ENCODE measurements at regions not wholly inside any gene's neighbourhood (a gene's known extent, or its start where the extent isn't known, plus 50 kb on each side); places are given as distances from the start of the nearest gene placed in this dataset.
"Not testable (repeated sequence)": the region's sequence is repeated elsewhere in the genome, so short reads cannot be mapped to it uniquely, and the experiment has no call there.

DNA sequence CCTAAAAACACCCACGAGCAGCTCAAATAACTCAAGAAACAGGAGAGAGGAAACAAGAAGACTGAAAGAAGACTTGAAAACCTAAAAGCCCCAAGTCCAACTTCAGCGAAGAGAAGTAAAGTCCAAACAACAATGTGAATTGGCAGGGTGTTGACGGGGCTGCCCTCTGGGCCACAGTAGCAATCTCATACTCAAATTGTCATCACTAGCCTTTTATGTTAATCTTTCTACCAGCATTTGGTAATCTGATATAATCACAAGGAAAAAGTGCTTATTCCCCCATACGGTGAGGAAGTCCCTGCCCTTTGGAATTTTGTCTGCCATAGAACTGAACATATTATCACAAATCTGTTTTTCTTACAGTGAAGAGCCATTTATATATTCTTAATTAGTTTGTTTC, 51.5 kb upstream of the IFNE start:
- DNase-seq = no peak

DNA sequence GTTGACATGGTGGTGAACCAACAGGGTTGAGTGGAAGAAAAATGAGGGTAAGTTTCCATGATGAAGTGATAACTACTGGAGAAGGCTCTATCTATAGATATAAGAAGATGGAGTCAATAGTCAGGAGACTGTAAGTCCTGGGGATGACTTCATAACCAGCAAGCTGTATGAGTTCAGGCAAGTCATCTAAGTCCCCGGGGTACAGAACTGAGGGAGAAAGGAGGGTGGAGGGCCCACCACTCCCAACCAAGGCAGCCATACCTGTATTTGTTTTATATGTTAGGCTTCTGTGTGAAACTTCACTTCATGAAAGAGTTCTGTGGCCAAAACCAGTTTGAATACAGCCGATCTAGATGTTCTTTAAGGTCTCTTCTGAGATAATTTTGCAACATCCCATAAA, 53.3 kb upstream of the IFNE start:
- DNase-seq = no peak

DNA sequence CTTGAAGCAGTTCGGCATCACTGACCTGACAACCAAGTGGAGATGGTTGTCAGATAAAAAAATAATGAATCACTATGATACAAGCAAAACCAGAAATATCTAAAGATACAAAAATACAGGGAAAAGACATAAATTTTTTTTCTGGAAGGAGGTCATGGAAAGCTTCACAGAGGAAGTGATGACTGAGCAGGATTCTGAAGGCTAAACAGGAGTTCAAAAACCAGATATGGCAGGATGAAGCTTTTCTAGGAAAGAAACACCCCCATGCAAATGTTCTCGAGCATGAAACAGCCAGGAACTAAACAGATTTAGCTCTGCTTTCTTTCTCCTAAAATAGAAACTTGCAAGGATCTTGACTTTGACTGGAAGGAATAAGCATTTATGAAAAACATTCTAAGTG, 60.7 kb upstream of the IFNE start:
- no peak for DNase-seq

DNA sequence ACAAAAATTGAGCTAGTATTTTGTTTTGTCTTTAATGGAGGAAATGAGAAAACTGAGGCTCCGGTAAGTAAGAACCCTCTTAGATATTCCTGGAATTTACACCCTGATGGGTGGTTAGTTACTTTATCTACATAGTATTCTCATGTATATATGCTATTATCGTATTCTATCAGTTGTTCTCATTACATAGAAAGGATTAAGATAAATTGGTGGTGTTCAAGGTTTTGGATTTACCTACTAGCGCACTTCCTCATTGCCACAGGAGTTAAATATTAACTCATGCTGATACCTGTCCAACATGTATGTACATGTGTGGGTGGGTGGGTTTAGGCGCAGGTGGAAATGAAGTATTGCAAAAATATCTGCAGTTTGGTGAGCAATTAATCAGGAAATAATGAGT, 61.1 kb upstream of the IFNE start:
- DNase-seq = no peak

DNA sequence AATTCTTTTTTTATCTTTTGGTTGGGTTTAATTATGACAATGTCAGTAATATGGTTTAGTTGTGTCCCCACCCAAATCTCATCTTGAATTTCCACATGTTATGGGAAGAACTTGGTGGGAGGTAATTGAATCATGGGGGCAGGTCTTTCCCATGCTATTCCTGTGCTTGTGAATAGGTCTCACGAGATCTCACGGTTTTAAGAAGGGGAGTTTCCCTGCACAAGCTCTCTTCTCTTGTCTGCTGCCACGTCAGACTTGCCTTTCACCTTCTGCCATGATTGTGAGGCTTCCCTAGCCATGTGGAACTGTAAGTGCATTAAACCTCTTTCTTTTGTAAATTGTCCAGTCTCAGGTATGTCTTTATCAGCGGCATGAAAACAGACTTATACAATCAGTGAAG, 61.7 kb upstream of the IFNE start:
- DNase-seq = not testable (repeated sequence)

DNA sequence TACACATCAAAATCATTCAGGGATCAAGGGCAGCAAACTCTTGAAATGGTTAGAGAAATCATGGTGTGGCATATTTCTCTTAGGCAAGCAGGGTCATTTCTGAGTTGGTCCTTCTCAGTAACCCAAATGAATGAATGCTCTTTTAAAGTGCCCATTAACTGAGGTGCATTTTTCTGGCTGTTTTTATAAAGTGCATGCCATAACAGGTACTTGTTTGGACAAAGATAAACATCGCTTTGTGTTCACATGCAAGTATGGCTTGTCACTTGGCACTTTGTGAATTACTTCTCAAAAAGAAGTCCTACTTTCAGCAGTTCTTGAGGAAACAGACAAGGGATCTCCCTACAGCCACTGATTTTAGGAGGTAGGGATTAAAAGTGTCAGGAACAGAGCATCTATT, 64.8 kb upstream of the IFNE start:
- DNase-seq = no peak

DNA sequence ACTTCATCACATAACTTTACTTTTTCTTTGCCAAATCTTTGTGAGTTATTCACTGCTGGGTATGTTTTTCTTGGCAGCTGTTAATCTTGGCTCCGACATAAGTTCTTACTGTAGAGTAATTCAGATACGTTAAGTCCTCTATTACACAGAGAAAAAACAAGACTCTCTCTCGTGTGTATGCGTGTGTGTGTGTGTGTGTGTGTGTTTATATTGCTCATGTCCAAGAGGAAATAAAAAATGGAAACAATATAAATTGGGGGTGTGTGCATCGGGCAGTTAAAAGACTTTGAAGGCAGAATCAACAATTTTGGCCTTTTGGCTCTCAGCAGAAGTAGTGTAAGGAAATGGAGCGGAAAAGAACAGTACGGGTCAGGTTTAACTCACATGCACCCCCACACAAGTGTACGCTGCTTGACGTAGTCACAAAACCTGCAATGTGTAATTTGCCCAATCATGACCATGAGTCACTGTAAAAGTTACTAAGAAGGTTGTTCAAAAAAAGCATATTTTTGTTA, 67.2 kb upstream of the IFNE start:
- DNase-seq = no peak

DNA sequence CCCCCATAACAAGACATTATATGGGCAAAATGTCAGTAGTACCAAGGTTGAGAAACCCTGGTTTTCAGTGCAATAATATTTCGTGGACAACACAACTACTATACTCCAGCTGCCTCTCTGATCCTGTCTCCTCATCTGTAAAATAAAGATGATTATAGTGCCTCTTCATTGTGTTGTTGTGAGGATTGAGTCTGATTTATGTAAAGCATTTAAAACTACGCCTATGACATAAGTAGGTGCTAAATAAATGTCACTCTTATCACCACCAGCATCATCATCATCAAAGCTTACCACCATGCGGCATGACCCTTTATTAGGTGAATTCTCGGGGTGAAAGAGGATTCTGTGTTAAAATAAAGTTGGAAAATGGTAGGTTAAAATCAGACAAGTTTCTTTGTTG, 67.8 kb upstream of the IFNE start:
- no peak for DNase-seq

DNA sequence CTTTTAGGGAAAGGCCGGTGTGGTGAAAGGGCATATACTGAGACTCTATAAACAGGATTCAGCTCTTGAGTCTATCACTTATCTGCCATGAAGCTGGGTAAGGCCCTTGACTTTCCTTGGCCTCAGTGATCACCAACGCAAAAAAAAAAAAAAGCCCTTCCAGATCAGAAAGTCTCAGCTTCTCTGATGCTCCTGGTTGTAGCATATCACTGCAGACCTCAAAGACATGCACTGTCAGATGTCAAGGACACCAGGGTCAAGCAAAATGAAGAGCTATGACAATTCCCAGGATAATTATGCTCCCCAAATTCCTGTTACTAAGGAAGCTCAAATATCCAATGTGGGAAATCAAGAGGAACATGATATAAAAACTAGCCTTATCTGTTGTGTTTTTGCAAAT, 68.3 kb upstream of the IFNE start:
- DNase-seq = no peak

DNA sequence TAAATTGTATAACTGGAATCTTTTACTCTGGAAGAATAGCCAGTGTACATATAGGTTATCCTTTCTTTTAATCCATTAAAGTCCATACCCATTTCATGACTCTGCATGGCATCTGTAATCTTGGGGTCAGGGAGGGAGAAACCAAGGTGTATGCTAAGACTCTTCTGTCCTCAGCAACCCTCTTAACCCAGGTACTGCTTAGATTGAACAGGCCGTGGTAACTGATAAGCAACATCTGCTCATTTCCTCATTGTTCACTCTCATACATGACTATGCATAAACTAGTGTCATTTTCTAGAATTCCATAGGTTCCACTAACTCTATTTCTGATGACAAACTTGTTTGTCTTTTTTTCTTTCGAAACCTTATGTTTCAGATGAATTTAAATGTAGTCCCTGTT, 69.3 kb upstream of the IFNE start:
- DNase-seq = no peak

DNA sequence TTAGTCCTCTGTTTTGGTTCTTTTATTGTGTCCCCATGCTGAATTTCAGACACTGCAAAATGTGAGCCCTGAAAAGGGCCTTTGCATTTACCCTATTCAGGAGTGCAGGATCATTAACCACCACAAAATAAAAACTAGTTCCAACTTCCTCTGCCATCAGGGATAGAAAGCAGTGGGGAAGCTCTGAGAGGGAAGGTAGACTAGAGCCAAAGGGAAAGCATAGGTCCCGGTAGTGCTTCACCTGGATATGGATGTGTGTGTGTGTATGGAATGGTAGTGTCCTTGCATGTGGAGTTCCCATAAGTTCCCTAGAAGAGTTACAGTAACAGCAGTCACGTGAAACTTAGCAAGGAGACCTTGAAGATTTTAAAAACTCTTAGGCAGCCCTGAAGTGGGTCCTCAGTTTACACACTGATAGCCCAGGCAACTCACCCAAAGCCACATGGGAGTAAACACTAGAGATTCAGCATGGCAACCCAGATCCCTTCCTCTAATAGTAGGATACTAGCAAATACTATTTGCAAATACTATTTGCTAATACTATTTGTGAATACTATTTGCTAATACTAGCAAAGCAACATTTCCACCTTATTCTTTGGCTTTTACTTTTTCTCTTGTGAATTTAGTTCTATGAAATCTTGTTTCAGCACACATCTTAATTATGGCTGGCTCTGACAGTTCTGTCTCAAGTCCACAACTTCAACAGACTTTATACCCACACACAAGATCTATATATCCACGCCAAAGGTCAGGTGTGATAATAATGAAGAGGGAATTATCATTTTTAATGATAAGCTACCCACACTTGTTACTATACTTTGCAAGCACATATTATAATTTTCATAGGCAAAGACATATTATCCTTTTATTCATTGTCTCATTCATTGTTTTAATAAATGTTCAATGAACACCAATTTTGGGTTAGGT, 70.4 kb upstream of the IFNE start:
- DNase-seq = no peak

DNA sequence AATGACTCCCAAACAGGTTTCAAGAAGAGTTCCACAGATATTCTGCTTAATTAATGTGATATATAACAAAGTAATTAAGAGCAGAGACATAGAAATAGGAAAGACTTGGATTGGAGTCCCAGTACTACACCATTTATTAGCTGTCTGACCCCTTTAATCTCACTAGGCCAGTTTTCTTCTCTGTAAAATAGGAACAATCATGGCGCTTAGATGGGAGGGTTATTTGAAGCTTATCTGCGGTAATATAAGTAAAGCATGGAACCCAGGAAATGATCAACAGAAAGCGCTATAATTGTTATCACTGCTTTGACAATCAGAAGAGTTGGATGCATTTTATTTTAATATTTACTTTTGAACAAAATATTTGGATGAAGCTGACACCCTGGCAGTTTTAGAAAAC, 71.3 kb upstream of the IFNE start:
- DNase-seq = no peak

DNA sequence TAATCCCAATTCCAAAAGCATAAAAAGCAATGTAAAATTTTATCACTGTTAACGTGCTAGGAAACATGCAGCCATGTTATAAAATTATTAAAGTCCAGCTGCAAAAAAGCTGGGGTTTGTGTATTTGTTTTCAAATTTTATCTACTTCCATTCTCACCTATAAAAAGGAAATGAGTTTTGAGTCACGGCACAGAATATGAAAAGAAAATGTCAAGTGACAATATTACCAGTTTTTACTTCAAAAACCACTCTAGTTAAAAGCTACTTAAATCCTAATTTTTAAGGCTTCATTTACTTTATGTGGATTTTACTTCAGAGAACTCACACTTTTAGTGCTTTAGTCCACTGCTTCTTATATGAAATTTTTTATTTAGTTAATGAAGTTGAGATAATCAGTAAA, 72.7 kb upstream of the IFNE start:
- no peak for DNase-seq

DNA sequence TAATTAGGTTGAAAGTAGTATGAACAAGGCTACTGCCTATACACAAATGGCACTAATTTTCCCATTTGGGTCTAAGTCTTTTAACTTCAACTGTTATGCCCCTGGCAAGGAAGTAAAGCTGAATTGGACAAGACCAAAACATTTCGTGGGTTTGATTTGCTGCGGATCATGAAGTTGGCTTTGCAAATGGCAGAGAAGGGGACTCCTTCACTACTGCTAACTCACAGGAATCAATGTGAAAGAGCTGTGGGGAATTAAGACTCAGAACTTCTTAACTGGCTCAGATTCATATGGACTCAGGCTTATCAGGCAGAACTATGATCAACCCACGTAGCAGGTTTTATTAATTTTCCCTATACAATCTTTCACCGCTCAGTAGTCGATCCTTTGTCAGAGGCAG, 73.8 kb upstream of the IFNE start:
- no peak for DNase-seq

DNA sequence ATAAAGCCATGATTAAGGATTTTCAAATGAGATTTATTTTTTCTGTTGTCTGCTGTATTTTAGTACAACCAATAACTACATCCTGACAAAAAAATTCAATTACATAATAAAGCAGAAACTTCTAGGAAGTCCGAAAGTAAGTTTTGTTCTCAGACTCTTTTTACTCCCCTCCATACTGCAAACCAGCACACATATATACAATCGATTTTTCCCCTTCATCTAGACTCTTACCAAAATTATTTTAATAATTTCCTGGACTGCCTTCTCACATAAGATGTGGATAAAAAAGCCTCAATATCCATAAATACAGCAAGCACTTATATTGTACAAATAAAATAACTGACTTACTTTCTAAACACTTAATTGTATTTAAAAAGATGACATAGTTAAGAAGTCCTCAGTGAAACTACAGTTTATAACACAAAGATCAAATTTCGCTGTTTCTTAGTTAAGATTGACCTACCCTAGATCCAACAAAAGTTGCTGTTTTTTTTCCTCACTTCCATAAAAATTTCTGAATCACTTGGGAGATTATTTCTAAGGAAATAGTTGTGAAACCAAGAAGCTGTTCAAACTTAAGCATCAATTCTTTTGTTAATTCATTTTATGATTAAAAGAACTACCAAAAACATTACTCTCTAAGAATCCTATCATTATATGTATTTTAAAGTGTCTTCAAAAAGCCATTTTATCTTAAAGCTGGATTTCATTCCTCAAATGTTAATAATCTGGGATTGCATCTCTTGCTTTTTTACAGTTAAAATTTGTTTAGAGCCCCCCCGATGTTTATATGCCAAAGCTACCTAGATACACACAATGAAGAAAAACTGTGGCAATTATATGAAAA, 74.7 kb upstream of the IFNE start:
- DNase-seq = no peak

DNA sequence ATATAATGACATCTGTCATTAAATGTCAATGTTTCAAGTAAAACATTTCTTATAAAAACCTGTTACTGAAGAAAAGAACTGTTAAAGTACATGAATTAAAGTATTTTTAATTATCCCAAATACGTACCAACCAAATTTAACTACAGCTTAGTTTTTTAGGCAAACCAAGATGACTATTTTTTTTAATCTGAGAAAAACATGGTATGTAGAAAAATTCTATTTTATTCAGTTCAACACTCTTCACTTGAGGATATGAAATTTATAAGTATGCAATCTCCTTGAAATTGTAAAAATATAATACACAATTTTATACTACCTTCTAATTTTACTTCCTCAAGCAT, 75.3 kb upstream of the IFNE start:
- no peak for DNase-seq

DNA sequence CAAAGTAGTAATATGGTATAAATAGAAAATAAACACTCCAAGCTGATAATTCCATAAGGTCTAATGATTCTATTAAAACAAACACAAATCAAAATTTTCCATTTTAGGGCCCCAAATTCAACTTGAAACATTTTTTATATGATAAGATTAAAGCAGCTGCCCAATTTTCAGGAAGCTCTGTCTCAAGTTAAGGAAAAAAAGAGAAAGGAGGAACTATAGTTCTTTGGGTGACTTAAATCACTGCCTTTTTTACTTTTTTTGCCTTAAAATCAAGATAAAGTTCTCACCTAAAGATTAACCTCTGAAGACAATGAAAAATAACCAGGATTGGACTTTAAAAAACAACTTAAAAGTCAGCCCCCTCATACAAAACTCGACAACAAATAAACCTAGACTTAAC, 76.0 kb upstream of the IFNE start:
- no peak for DNase-seq

DNA sequence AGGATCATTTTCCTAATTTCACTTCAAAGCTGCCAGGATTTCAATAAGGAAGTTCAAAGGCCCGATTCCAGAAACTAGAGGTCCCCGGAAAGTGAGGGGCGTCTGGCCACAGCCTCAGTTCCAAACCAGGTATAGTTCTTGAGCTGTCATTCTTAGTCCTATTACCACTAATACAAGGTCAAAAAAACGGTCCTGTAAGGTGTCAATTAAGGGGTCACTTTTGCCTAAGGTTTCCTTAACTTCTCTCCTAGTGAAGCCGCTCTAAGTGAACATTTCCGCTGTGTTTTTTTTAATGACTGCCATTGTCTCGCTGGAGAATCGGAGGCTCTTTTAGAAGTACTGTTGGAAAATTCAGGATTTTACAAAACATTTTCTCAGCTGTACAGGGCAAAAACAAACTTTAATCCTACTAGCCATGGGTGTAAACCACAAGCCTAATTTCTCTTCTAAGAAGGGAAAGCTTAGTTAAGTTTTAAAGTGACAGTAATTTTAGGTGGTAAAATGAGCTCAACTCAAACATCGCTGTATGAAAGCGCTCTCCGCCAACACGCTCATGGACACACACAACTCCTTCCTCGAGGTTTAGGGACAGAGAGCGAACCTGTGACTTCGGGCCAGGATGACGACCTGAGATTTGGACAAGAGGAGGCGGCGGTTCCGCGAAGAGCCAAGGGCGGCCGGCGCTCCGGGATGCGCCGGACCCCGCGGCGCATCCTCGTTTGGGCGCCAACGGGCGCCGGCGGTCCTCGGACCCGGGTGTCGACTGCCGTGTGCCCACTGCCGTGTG, 76.7 kb upstream of the IFNE start:
- DNase-seq = no peak

DNA sequence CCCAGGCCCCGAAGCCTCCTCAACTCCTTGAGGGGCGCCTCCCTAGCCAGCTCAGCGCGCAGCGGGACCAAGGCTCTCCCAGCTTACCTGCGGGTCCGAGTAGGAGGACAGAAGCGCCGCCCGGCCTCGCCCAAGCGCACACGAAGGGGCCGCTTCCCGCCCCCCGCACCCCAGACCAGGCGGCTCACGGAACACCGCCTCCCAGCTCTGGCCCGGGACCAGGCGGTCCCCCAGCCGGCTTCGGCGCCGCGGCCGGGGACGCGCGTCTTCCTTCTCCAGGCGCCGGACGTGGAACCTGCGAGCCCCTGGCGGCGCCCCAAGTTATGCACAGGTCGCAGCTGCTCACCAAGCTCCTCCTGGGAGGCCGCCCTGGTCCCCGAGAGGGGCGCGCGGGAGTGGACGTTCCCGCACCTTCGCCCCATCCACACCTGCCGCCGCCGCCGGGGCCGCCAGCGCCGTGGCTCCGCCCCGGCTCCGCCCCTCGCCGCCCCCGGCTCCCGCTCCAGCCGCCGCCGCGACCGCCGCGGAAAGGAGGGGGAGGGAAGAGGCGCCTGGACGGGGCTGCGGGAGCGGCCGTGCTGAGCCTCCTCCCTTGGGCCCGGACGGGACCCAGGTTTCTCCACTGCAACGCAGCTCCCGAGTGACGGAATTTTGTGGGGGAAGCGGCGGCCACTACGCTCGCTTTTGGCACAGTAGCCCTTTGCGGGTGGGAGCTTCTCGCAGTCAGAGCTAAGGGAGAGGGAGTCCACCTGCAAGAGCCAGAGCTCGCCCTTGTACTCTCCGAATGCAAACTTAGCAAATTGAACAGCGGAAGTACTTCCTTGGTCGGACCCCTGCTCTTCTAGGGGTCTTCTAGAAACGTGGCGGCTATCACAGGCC, 77.5 kb upstream of the IFNE start:
- DNase-seq = peak; percentile 57

DNA sequence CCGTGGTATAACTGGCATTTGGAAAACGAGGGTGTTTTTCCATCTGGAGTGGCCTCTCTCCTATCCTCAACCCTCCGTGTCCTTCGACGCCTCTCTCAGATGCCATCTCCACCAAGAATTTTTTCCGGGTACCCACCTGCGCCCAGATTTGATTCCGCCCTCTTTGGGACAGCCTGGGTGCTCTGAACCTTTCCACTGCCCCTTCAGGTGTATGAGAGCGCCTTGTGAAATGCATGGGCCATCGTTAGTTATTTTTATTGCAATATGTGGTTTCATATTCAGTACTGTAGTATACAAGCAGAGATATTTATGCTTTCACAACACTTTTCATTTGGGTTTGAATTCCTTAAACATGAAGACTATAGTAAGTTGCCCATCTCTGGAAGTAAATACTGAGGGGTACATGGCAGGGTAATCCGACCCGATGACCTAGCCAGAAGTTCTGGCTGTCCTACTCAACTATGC, 78.2 kb upstream of the IFNE start:
- DNase-seq = no peak

DNA sequence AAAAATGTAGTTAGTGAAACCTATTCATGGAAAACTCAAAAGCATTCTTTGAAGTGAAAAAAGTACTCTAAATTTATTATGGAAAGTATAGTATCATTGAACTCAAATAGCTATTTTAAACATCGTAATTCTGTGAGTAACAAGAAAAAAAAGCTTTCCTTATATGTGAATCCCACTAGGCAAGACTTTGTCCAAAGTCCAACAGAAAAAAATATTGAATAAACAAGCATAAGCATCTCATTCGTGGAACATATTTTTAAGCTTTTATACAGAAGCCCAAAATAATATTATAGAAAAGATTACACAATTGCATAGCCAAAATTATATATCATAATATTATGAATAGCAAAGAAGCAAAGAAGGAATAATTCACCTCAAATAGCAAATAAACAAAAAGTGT, 79.4 kb upstream of the IFNE start:
- DNase-seq = no peak

DNA sequence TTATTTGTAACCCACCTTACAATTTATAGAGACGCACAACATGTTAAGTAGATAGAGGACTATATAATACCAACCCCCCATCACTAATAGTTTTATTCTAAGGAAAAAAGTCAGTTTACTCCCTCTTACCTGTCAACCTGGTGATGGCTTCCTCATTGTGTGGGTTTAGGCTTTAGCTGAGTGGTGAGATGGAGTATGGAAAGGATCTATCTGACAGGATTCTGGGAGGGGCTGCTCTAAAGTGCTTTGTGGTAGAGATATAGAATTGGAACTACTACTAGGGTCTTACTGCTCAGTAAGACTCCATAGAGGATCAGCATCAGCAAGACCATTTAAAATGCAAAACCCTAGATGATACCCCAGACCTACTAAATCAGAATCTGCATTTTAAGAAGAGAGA, 82.1 kb upstream of the IFNE start:
- no peak for DNase-seq
